Smooth muscle cell (in vitro differentiated cells): ENCODE measurements at regions not wholly inside any gene's neighbourhood (a gene's known extent, or its start where the extent isn't known, plus 50 kb on each side); places are given as distances from the start of the nearest gene placed in this dataset.

Experiments used
- DNase-seq: peaks from one replicate; lab custom pipeline; 2025; ENCODE audit not compliant: unreplicated experiment; lab: John Stamatoyannopoulos, UW
- H2AFZ ChIP-seq: fragments of 200-600 bp; sonication (generic); 2 replicates; pipeline ENCODE4 v1.6.0; 2016; ENCODE audit warnings: antibody characterized with exemption, low read depth, mild to moderate bottlenecking
- H3F3A ChIP-seq: fragments of 200-600 bp; sonication (generic); 2 replicates; pipeline ENCODE4 v1.6.0; 2017; ENCODE audit warnings: antibody characterized with exemption, low read depth
- H3K27ac ChIP-seq: fragments of 200-600 bp; sonication (generic); 2 replicates; pipeline ENCODE4 v1.5.1; 2016; ENCODE audit warnings: low read depth, mild to moderate bottlenecking
- H3K27me3 ChIP-seq: fragments of 200-600 bp; sonication (generic); 2 replicates; pipeline ENCODE4 v1.6.1; 2016; ENCODE audit warnings: low read depth, mild to moderate bottlenecking
- H3K36me3 ChIP-seq: fragments of 200-600 bp; sonication (generic); 2 replicates; pipeline ENCODE4 v1.5.1; 2016; ENCODE audit warnings: low read depth
- H3K4me1 ChIP-seq: fragments of 200-600 bp; sonication (generic); 2 replicates; pipeline ENCODE4 v1.5.1; 2016; ENCODE audit warnings: low read depth
- H3K4me2 ChIP-seq: fragments of 200-600 bp; sonication (generic); 2 replicates; pipeline ENCODE4 v1.6.0; 2016; ENCODE audit warnings: mild to moderate bottlenecking
- H3K4me3 ChIP-seq: fragments of 200-600 bp; sonication (generic); 2 replicates; pipeline ENCODE4 v1.5.1; 2016; ENCODE audit warnings: mild to moderate bottlenecking
- H3K79me2 ChIP-seq: fragments of 200-600 bp; sonication (generic); 2 replicates; pipeline ENCODE4 v1.6.0; 2016; ENCODE audit warnings: low read depth, mild to moderate bottlenecking
- H3K9ac ChIP-seq: fragments of 200-600 bp; sonication (generic); 2 replicates; pipeline ENCODE4 v1.6.0; 2016; ENCODE audit warnings: low read depth
- H3K9me3 ChIP-seq: fragments of 200-600 bp; sonication (generic); replicated peaks from 2 replicates; pipeline ENCODE4 v1.5.1; 2016; ENCODE audit warnings: low read depth
- H4K20me1 ChIP-seq: fragments of 200-600 bp; sonication (generic); 2 replicates; pipeline ENCODE4 v1.6.0; 2016; ENCODE audit warnings: low read depth
- WGBS: methylation state at CpG from one replicate; pipeline ENCODE4 v1.1.7; 2016; ENCODE audit warnings: low lambda C conversion rate; 5-methylcytosine and 5-hydroxymethylcytosine counted together
- TF ChIP-seq, protein P1 (sequence below): fragments of 200-600 bp; sonication (generic); IDR thresholded peaks from 2 replicates; pipeline ENCODE4 v1.5.1; 2017; ENCODE audit warnings: borderline replicate concordance, mild to moderate bottlenecking, antibody characterized with exemption; ENCODE audit not compliant: insufficient read depth, poor library complexity, severe bottlenecking

DNA sequence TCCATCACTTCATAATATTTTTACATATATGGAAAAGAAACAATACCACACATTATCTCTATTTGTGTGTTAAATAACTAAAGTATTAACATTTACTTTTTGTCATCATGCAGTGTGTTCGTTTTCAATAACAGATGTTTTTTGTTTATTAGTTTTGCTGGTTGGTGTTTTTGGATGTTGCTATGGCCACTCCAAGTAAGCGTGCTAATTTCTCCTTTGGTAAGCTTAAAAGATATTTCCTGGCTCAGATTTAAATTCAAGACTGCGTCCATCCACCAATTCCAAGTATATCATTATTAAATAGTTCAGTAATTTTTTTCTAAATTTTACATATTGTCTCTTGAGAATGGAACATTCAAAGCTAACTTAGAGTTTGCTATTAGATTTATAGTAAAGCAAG is 235.4 kb upstream of the IL1RAPL1 start:
- WGBS: 55% methylated on average over 3 of the region's 3 CpGs
- TF ChIP-seq, protein P1, sequence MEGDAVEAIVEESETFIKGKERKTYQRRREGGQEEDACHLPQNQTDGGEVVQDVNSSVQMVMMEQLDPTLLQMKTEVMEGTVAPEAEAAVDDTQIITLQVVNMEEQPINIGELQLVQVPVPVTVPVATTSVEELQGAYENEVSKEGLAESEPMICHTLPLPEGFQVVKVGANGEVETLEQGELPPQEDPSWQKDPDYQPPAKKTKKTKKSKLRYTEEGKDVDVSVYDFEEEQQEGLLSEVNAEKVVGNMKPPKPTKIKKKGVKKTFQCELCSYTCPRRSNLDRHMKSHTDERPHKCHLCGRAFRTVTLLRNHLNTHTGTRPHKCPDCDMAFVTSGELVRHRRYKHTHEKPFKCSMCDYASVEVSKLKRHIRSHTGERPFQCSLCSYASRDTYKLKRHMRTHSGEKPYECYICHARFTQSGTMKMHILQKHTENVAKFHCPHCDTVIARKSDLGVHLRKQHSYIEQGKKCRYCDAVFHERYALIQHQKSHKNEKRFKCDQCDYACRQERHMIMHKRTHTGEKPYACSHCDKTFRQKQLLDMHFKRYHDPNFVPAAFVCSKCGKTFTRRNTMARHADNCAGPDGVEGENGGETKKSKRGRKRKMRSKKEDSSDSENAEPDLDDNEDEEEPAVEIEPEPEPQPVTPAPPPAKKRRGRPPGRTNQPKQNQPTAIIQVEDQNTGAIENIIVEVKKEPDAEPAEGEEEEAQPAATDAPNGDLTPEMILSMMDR: no peak
- no peaks in the 10 kb centered on the region for H3K4me1 ChIP-seq
- H3K27me3 ChIP-seq: no peaks in the 10 kb centered on the region
- H3F3A ChIP-seq: no peaks in the 10 kb centered on the region
- no peaks in the 10 kb centered on the region for H3K36me3 ChIP-seq
- no peak overlapping the region for H3K4me3 ChIP-seq
- DNase-seq: no peak
- no peak overlapping the region for H3K4me2 ChIP-seq
- H3K27ac ChIP-seq: no peak overlapping the region
- no peak overlapping the region for H3K9ac ChIP-seq
- no peaks in the 10 kb centered on the region for H4K20me1 ChIP-seq
- H3K79me2 ChIP-seq: no peaks in the 10 kb centered on the region
- no peak overlapping the region for H2AFZ ChIP-seq
- no peaks in the 10 kb centered on the region for H3K9me3 ChIP-seq

GRCh38 chrX:28349888-28350287 is 237.4 kb upstream of the IL1RAPL1 start:
- TF ChIP-seq, protein P1: no peak

GRCh38 chrX:28347476-28347875 is 239.8 kb upstream of the IL1RAPL1 start:
- Histone ChIP-seq H2AFZ (no peak overlapping the region), H3F3A (no peaks in the 10 kb centered on the region), H3K27me3 (no peaks in the 10 kb centered on the region), H3K9me3 (no peaks in the 10 kb centered on the region), H3K9ac (no peak overlapping the region), H3K4me1 (no peaks in the 10 kb centered on the region), H4K20me1 (no peaks in the 10 kb centered on the region), H3K4me3 (no peak overlapping the region), H3K79me2 (no peaks in the 10 kb centered on the region), H3K4me2 (no peak overlapping the region), H3K36me3 (no peaks in the 10 kb centered on the region), H3K27ac (no peak overlapping the region)
- TF ChIP-seq, protein P1: no peak
- no peak for DNase-seq
- WGBS: 84% methylated on average over 4 of the region's 4 CpGs

More at GRCh38 chrX:28349888-28350287, 237.4 kb upstream of the IL1RAPL1 start:
- Histone ChIP-seq H3K27me3 (no peaks in the 10 kb centered on the region), H3K27ac (no peak overlapping the region), H3K4me2 (no peak overlapping the region), H3K9ac (no peak overlapping the region), H2AFZ (no peak overlapping the region), H4K20me1 (no peaks in the 10 kb centered on the region), H3F3A (no peaks in the 10 kb centered on the region), H3K4me3 (no peak overlapping the region), H3K4me1 (no peaks in the 10 kb centered on the region), H3K36me3 (no peaks in the 10 kb centered on the region), H3K9me3 (no peaks in the 10 kb centered on the region), H3K79me2 (no peaks in the 10 kb centered on the region)
- DNase-seq: no peak

DNA sequence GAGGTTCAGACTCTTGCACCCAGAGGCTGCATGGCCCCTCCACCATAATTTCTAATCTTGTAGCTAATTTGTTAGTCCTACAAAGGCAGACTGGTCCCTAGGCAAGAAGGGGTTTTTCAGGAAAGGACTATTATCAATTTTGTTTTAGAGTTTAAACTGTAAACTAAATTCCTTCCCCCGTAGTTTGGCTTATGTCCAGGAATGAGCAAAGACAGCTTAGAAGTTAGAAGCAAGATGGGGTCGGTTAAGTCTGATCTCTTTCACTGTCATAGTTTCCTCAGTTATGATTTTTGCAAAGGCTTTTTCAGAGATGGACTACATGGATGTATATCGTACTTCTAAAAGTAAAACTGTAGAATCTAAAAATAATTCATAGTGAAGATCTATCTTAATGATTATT is 258.1 kb upstream of the IL1RAPL1 start:
- DNase-seq: no peak
- H3K4me2 ChIP-seq: no peak overlapping the region

More for the DNA sequence above, 258.1 kb upstream of the IL1RAPL1 start:
- Histone ChIP-seq H4K20me1 (no peaks in the 10 kb centered on the region), H3K4me3 (no peak overlapping the region), H3F3A (no peaks in the 10 kb centered on the region), H3K9ac (no peak overlapping the region), H3K79me2 (no peaks in the 10 kb centered on the region), H3K4me1 (no peaks in the 10 kb centered on the region), H3K9me3 (no peaks in the 10 kb centered on the region), H3K36me3 (no peaks in the 10 kb centered on the region), H3K27me3 (no peaks in the 10 kb centered on the region), H2AFZ (no peak overlapping the region), H3K27ac (no peak overlapping the region)
- TF ChIP-seq, protein P1: no peak
- 60% methylated on average over 3 of the region's 3 CpGs for WGBS
